ENCODE measurements at regions not wholly inside any gene's neighbourhood (a gene's known extent, or its start where the extent isn't known, plus 50 kb on each side); places are given as distances from the start of the nearest gene placed in this dataset.

DNA sequence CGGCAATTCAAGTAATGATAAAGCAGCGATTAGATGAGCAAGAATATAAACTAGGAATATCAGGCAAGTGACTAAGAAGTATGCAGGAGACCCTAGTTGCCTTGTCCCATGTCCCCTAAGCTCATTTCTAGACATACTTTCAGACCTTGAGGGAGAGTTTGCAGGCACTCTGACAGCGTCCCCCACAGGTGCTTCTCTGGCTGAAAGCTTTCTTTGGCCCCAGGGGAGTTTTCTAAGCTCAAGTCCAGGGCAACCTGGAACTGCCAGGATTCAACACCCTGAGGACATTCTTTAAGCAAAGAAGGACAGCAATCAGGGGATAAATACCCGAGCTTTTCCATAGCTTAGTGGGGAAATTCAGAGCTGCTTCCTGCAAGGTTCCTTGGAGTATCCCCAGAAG is 308.1 kb upstream of the CHST9 start:
- Histone ChIP-seq H4K20me1 (ENCODE audit: insufficient read depth, low read length) (no peaks in the 10 kb centered on the region), H3K36me3 (ENCODE audit: control insufficient read depth, insufficient read depth, low read length) (no peaks in the 10 kb centered on the region), H2BK5ac (ENCODE audit: low read depth, low read length, poor library complexity, severe bottlenecking) (no peak overlapping the region), H3K4me2 (ENCODE audit: low read depth, low read length) (no peak overlapping the region), H3K23ac (ENCODE audit: low read depth, low read length) (no peak overlapping the region), H2BK120ac (ENCODE audit: low read depth, low read length) (no peak overlapping the region), H4K8ac (ENCODE audit: low read depth in 2 of 2, low read length in 2 of 2) (no peak overlapping the region), H3K4ac (ENCODE audit: low read depth, low read length) (no peak overlapping the region), H2AK9ac (replicated peaks; ENCODE audit: low read depth, low read length, poor library complexity) (no peak overlapping the region), H2BK15ac (ENCODE audit: low read depth, low read length) (no peak overlapping the region), H3K79me1 (ENCODE audit: low read depth in 1 of 2, low read length in 2 of 2) (no peaks in the 10 kb centered on the region), H3K18ac (ENCODE audit: low read depth, low read length) (no peak overlapping the region), H3K27ac (ENCODE audit: insufficient read depth, low read length) (no peak overlapping the region), H3K9ac (ENCODE audit: low read depth, low read length) (no peak overlapping the region), H3K9me3 (ENCODE audit: control insufficient read depth, insufficient read depth, low read length) (peaks cover 7% of the 10 kb centered on the region), H2BK20ac (ENCODE audit: low read depth, low read length) (no peak overlapping the region), H3K9me1 (ENCODE audit: insufficient read depth, low read length) (no peaks in the 10 kb centered on the region), H2AK5ac (ENCODE audit: low read depth, low read length) (no peak overlapping the region), H3K14ac (replicated peaks; ENCODE audit: low read depth, low read length) (no peak overlapping the region), H4K5ac (ENCODE audit: low read depth, low read length) (no peak overlapping the region), H3K56ac (ENCODE audit: extremely low read depth, insufficient read depth, low read length) (no peak overlapping the region), H3K27me3 (ENCODE audit: control insufficient read depth, insufficient read depth, low read length) (no peaks in the 10 kb centered on the region), H3K4me1 (ENCODE audit: control insufficient read depth, insufficient read depth, low read length) (no peaks in the 10 kb centered on the region), H4K91ac (ENCODE audit: insufficient read depth, low read depth, low read length) (no peak overlapping the region), H2AFZ (replicated peaks; ENCODE audit: low read length, poor library complexity) (no peak overlapping the region), H3K4me3 (ENCODE audit: insufficient read depth, low read depth, low read length) (no peak overlapping the region)
- DNase-seq: no peak
- CTCF ChIA-PET: no interaction called here
- intact Hi-C loops (cut with micrococcal nuclease) (no loop called here), dilution Hi-C loops (cut with HindIII; ENCODE audit: low sequenced_read_pairs, unreplicated experiment) (no loop called here), in situ Hi-C loops (cut with MboI; ENCODE audit: low sequenced_read_pairs) (no loop called here)
- BruUV-seq (replicated peaks): no TSS peak
- no peak for ATAC-seq (ENCODE audit: low read depth)
- no CpG with 5 or more reads among the region's 4 CpGs for WGBS, 2 experiments (ENCODE audit: extremely low coverage in 2 of 2, insufficient read length in 1 of 2)
- POLR2A ChIA-PET (ENCODE audit: unreplicated experiment): no interaction called here
- no peak for TF ChIP-seq SMC3 (IDR thresholded peaks at IDR 0.05; ENCODE audit: low read depth, low read length)
